WERI-Rb-1 (cell line): ENCODE measurements at regions not wholly inside any gene's neighbourhood (a gene's known extent, or its start where the extent isn't known, plus 50 kb on each side); places are given as distances from the start of the nearest gene placed in this dataset.

ENCODE experiments used
- DNase-seq: peaks from one replicate; pipeline ENCODE4 v3.0.0-alpha.2; 2020
- H3K27ac ChIP-seq: fragments of 250-450 bp; sonication (Bioruptor Pico); 2 replicates; pipeline ENCODE4 v1.5.1; 2020; ENCODE audit warnings: mild to moderate bottlenecking, moderate library complexity
- H3K27me3 ChIP-seq: fragments of 250-450 bp; sonication (Bioruptor Pico); 2 replicates; pipeline ENCODE4 v1.5.1; 2021; ENCODE audit warnings: mild to moderate bottlenecking, low read depth, moderate library complexity; ENCODE audit not compliant: insufficient read depth, severe bottlenecking
- H3K36me3 ChIP-seq: fragments of 250-450 bp; sonication (Bioruptor Pico); 2 replicates; pipeline ENCODE4 v1.5.1; 2020; ENCODE audit warnings: mild to moderate bottlenecking, moderate library complexity
- H3K4me3 ChIP-seq: 2 replicates; pipeline ENCODE4 v1.5.1; 2011; ENCODE audit warnings: low read depth, mild to moderate bottlenecking, control low read depth, low read length
- H3K9me3 ChIP-seq: fragments of 250-450 bp; sonication (Bioruptor Pico); 2 replicates; pipeline ENCODE4 v1.5.1; 2021; ENCODE audit warnings: mild to moderate bottlenecking, moderate library complexity; ENCODE audit not compliant: severe bottlenecking
- CTCF ChIP-seq: IDR thresholded peaks from 2 replicates; pipeline ENCODE4 v1.5.1; 2011; ENCODE audit warnings: low read depth, mild to moderate bottlenecking, control low read depth, inconsistent platforms, low read length

- Histone ChIP-seq H3K36me3 (no peaks in the 10 kb centered on the region), H3K9me3 (no peaks in the 10 kb centered on the region), H3K4me3 (no peak overlapping the region), H3K27me3 (no peaks in the 10 kb centered on the region), H3K27ac (no peak overlapping the region)
- no peak for TF ChIP-seq CTCF
- DNase-seq, result no peak
Measured at GRCh38 chr18:67081482-67082211, 434.9 kb downstream of the DSEL start.

GRCh38 chr18:67080601-67081000 is 435.9 kb downstream of the DSEL start:
- Histone ChIP-seq H3K9me3 (no peaks in the 10 kb centered on the region), H3K36me3 (no peaks in the 10 kb centered on the region), H3K27me3 (no peaks in the 10 kb centered on the region), H3K27ac (no peak overlapping the region), H3K4me3 (no peak overlapping the region)
- no peak for DNase-seq
- TF ChIP-seq CTCF, result no peak

DNA sequence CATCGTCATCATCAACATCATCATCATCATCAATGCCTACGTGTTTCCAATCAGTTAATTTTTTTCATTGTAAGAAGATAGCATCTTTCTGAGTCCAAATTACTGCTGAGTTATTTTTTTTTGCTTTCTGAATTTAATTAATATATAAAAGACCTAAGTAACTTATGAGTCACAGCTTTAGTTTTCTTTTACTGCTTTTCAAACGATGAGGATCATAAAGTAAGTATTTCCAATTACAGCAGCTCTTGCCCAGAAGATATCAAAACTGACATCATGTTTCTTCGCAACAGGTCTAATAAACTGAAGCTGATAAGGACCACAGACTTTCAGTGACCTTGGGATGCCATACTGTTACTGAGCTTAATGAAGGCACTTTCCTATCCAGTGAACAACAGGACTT is 442.2 kb downstream of the DSEL start:
- no peaks in the 10 kb centered on the region for H3K36me3 ChIP-seq
- no peak overlapping the region for H3K27ac ChIP-seq
- H3K9me3 ChIP-seq, result no peaks in the 10 kb centered on the region
- H3K27me3 ChIP-seq, result no peaks in the 10 kb centered on the region
- DNase-seq, result no peak
- TF ChIP-seq CTCF, result no peak
- H3K4me3 ChIP-seq, result no peak overlapping the region

- Histone ChIP-seq H3K27ac (no peak overlapping the region), H3K9me3 (no peaks in the 10 kb centered on the region), H3K4me3 (no peak overlapping the region), H3K36me3 (no peaks in the 10 kb centered on the region), H3K27me3 (no peaks in the 10 kb centered on the region)
- no peak for TF ChIP-seq CTCF
- no peak for DNase-seq
Measured at GRCh38 chr18:67072791-67073190, 443.7 kb downstream of the DSEL start.

- Histone ChIP-seq H3K27ac (no peak overlapping the region), H3K9me3 (no peaks in the 10 kb centered on the region), H3K4me3 (no peak overlapping the region), H3K36me3 (no peaks in the 10 kb centered on the region), H3K27me3 (no peaks in the 10 kb centered on the region)
- TF ChIP-seq CTCF, result no peak
- DNase-seq, result no peak
Measured at GRCh38 chr18:67068608-67069007, 447.9 kb downstream of the DSEL start.

- H3K27ac ChIP-seq, result no peak overlapping the region
- no peak for TF ChIP-seq CTCF
- H3K27me3 ChIP-seq, result no peaks in the 10 kb centered on the region
- H3K36me3 ChIP-seq, result no peaks in the 10 kb centered on the region
- DNase-seq, result no peak
- no peaks in the 10 kb centered on the region for H3K9me3 ChIP-seq
- no peak overlapping the region for H3K4me3 ChIP-seq
Measured at GRCh38 chr18:67047334-67047733, 443.4 kb upstream of the CDH19 start.
